GM18868 (cell line): ENCODE measurements at regions not wholly inside any gene's neighbourhood (a gene's known extent, or its start where the extent isn't known, plus 50 kb on each side); places are given as distances from the start of the nearest gene placed in this dataset.

Experiments used
- ATAC-seq: cut with Tn5 transposase; IDR thresholded peaks from one replicate; pipeline ENCODE4 v1.9.1; 2021; ENCODE audit warnings: mild to moderate bottlenecking, moderate library complexity; ENCODE audit not compliant: unreplicated experiment

GRCh38 chr16:85370881-85371651, 242.1 kb upstream of the GSE1 start:
- ATAC-seq, result no peak

- ATAC-seq, result no peak
Observed at GRCh38 chr16:85371948-85372347, 241.2 kb upstream of the GSE1 start.

- no peak for ATAC-seq
Observed at GRCh38 chr16:85372627-85373372, 240.3 kb upstream of the GSE1 start.

- ATAC-seq, result no peak
Observed at GRCh38 chr16:85373741-85374570, 239.2 kb upstream of the GSE1 start.

- no peak for ATAC-seq
Observed at GRCh38 chr16:85374571-85374872, 238.6 kb upstream of the GSE1 start.

- no peak for ATAC-seq
Observed at GRCh38 chr16:85375282-85375681, 237.8 kb upstream of the GSE1 start.

- no peak for ATAC-seq
Observed at GRCh38 chr16:85376292-85377095, 236.6 kb upstream of the GSE1 start.

GRCh38 chr16:85377388-85378144, 235.6 kb upstream of the GSE1 start:
- no peak for ATAC-seq

GRCh38 chr16:85378145-85379040, 234.7 kb upstream of the GSE1 start:
- ATAC-seq, result no peak

GRCh38 chr16:85379041-85380001, 233.8 kb upstream of the GSE1 start:
- no peak for ATAC-seq

- no peak for ATAC-seq
Observed at GRCh38 chr16:85380002-85380395, 233.1 kb upstream of the GSE1 start.

GRCh38 chr16:85380905-85381737, 232.0 kb upstream of the GSE1 start:
- ATAC-seq, result no peak

GRCh38 chr16:85381738-85382592, 231.2 kb upstream of the GSE1 start:
- ATAC-seq, result no peak

GRCh38 chr16:85382717-85383118, 230.4 kb upstream of the GSE1 start:
- no peak for ATAC-seq

GRCh38 chr16:85383836-85384832, 229.0 kb upstream of the GSE1 start:
- no peak for ATAC-seq
